ENCODE measurements at regions not wholly inside any gene's neighbourhood (a gene's known extent, or its start where the extent isn't known, plus 50 kb on each side); places are given as distances from the start of the nearest gene placed in this dataset.

GRCh38 chr7:17069146-17069545 lies 187.4 kb upstream of the AGR3 start:
- TF ChIP-seq POLR2A (IDR thresholded peaks at IDR 0.05): no peak
- no peak for TF ChIP-seq CTCF (IDR thresholded peaks at IDR 0.05)
